ENCODE measurements at regions not wholly inside any gene's neighbourhood (a gene's known extent, or its start where the extent isn't known, plus 50 kb on each side); places are given as distances from the start of the nearest gene placed in this dataset.

DNA sequence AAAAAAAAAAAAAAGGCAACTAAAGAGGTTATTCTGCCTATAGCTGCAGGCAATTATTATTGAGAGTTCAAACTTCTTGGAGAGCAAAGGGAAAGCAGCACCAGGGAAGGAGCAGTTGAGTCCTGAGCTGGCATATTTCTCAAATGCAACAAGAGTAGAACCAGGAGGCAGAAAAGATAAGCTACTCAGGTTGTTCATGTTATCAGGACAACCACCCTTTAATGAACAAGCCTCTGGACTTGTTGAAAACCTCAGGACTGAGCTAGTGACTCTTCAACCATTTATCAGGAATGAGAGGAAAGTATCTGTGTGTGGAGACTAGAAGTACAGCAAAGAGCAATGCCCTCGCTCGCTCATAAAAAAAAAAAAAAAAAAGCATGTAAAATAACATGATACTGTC lies 183.0 kb downstream of the KCTD12 start:
- H3K4me1 Mint-ChIP-seq, result no peaks in the 10 kb centered on the region
- no peaks in the 10 kb centered on the region for H3K9me3 Mint-ChIP-seq
- H3K4me3 Mint-ChIP-seq, result no peak overlapping the region
- no peak for DNase-seq (ENCODE audit: low spot score in 2 of 2)
- no peak for ATAC-seq (ENCODE audit: low read depth)
- no peaks in the 10 kb centered on the region for H3K36me3 Mint-ChIP-seq
- peaks cover 16% of the 10 kb centered on the region for H3K27me3 Mint-ChIP-seq
- H3K27ac Mint-ChIP-seq, result no peak overlapping the region

GRCh38 chr13:76697288-76697687 lies 188.9 kb downstream of the KCTD12 start:
- ATAC-seq (ENCODE audit: low read depth) (no peak), DNase-seq (ENCODE audit: low spot score in 2 of 2) (no peak)
- H3K36me3 Mint-ChIP-seq, result no peaks in the 10 kb centered on the region
- no peaks in the 10 kb centered on the region for H3K4me1 Mint-ChIP-seq
- H3K4me3 Mint-ChIP-seq, result no peak overlapping the region
- no peak overlapping the region for H3K27ac Mint-ChIP-seq
- no peaks in the 10 kb centered on the region for H3K9me3 Mint-ChIP-seq
- peaks cover 21% of the 10 kb centered on the region for H3K27me3 Mint-ChIP-seq

GRCh38 chr13:76696370-76696769 lies 189.8 kb downstream of the KCTD12 start:
- Mint-ChIP-seq H3K4me1 (no peaks in the 10 kb centered on the region), H3K9me3 (no peaks in the 10 kb centered on the region), H3K27me3 (peaks cover 18% of the 10 kb centered on the region), H3K36me3 (no peaks in the 10 kb centered on the region), H3K27ac (no peak overlapping the region), H3K4me3 (no peak overlapping the region)
- DNase-seq (ENCODE audit: low spot score in 2 of 2) (no peak), ATAC-seq (ENCODE audit: low read depth) (no peak)

- Mint-ChIP-seq H3K4me1 (no peaks in the 10 kb centered on the region), H3K4me3 (no peak overlapping the region), H3K27me3 (peaks cover 5% of the 10 kb centered on the region), H3K27ac (no peak overlapping the region), H3K9me3 (no peaks in the 10 kb centered on the region), H3K36me3 (no peaks in the 10 kb centered on the region)
- ATAC-seq (ENCODE audit: low read depth), result no peak
- no peak for DNase-seq (ENCODE audit: low spot score in 2 of 2)
Observed at GRCh38 chr13:76693086-76693485, 193.1 kb downstream of the KCTD12 start.

DNA sequence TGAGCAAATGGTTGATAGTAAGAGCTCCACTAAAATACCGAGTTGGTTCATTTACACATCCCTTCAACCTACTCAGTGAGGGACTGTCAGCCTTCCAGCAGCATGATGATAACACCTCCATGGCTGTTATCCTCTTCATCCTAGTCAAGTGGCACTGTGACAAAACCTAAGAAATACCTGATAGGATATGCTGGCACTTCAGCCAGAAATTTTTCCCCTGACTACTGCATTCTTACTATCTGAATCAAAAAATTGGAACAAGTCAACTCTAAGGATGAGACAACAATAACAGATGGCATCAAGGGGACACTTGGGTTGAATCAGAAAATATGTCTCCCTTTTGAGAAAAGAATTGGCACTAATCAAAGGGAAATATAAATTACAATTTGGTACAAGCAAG lies 193.9 kb downstream of the KCTD12 start:
- Mint-ChIP-seq H3K9me3 (no peaks in the 10 kb centered on the region), H3K36me3 (no peaks in the 10 kb centered on the region), H3K4me1 (no peaks in the 10 kb centered on the region), H3K4me3 (no peak overlapping the region), H3K27ac (no peak overlapping the region), H3K27me3 (peaks cover 2% of the 10 kb centered on the region)
- ATAC-seq (ENCODE audit: low read depth) (no peak), DNase-seq (ENCODE audit: low spot score in 2 of 2) (no peak)

- H3K27me3 Mint-ChIP-seq, result no peaks in the 10 kb centered on the region
- no peak overlapping the region for H3K4me3 Mint-ChIP-seq
- H3K36me3 Mint-ChIP-seq, result no peaks in the 10 kb centered on the region
- H3K4me1 Mint-ChIP-seq, result no peaks in the 10 kb centered on the region
- no peaks in the 10 kb centered on the region for H3K9me3 Mint-ChIP-seq
- ATAC-seq (ENCODE audit: low read depth) (no peak), DNase-seq (ENCODE audit: low spot score in 2 of 2) (no peak)
- no peak overlapping the region for H3K27ac Mint-ChIP-seq
Observed at GRCh38 chr13:76690611-76691010, 195.6 kb downstream of the KCTD12 start.

DNA sequence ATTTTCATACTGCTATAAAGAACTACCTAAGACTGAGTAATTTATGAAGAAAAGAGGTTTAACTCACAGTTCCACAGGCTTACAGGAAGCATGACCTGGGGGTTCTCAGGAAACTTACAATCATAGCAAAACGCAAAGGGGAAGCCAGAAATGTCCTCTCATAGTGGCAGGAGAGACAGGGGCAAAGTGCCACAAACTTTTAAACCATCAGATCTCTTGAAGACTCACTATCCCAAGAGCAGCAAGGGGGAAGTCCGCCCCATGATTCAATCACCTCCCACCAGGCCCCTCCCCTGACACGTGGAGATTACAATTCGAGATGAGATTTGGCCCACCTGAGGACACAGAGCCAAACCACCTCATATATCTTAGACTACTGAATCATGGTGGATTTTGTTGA lies 198.7 kb downstream of the KCTD12 start:
- no peak overlapping the region for H3K27ac Mint-ChIP-seq
- H3K9me3 Mint-ChIP-seq, result no peaks in the 10 kb centered on the region
- no peaks in the 10 kb centered on the region for H3K36me3 Mint-ChIP-seq
- ATAC-seq (ENCODE audit: low read depth) (no peak), DNase-seq (ENCODE audit: low spot score in 2 of 2) (no peak)
- H3K27me3 Mint-ChIP-seq, result no peaks in the 10 kb centered on the region
- no peaks in the 10 kb centered on the region for H3K4me1 Mint-ChIP-seq
- H3K4me3 Mint-ChIP-seq, result no peak overlapping the region

- no peaks in the 10 kb centered on the region for H3K4me1 Mint-ChIP-seq
- H3K4me3 Mint-ChIP-seq, result no peak overlapping the region
- no peaks in the 10 kb centered on the region for H3K36me3 Mint-ChIP-seq
- no peak overlapping the region for H3K27ac Mint-ChIP-seq
- H3K27me3 Mint-ChIP-seq, result peaks cover 4% of the 10 kb centered on the region
- DNase-seq (ENCODE audit: low spot score in 2 of 2) (no peak), ATAC-seq (ENCODE audit: low read depth) (no peak)
- H3K9me3 Mint-ChIP-seq, result no peaks in the 10 kb centered on the region
Observed at GRCh38 chr13:76685938-76686337, 200.3 kb downstream of the KCTD12 start.

DNA sequence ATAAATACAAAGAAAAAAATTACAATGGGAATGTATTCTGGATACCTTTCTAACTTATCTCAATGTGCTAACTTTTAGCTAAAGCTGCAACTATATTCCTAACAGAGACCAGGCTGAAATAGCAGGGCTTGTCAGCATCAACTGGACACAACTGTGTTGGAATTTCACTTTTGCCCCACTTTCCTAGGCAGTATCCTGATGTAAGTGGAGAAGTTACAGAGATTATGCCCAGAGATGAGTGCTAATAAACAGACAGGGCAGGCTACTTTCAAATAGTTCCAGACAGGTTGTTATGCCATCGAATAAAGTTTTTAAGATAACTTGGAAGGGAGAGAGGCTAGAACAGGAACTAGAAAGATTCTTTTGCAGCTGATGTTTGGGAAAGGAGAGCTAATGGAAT lies 201.9 kb downstream of the KCTD12 start:
- Mint-ChIP-seq H3K4me1 (no peaks in the 10 kb centered on the region), H3K27me3 (peaks cover 4% of the 10 kb centered on the region), H3K4me3 (no peak overlapping the region), H3K9me3 (no peaks in the 10 kb centered on the region), H3K27ac (no peak overlapping the region), H3K36me3 (no peaks in the 10 kb centered on the region)
- ATAC-seq (ENCODE audit: low read depth) (no peak), DNase-seq (ENCODE audit: low spot score in 2 of 2) (no peak)

DNA sequence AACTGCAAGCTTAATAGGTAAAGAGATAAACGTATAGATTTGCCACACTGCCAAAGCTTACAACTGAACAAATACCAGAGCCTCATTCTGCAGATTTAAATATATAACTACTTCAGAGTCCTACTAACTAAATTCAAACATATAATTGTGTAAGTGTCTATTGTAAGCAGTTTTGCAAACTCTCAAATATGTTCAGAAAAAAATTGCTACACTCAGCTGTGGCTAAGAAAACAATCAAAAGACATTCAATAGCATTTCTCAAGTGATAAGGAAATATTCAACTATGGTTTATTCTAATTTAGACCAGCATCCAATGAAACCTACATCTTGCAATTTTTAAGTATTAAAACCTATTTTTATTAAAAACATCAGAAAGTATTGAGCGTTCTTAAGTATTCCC lies 202.4 kb downstream of the KCTD12 start:
- Mint-ChIP-seq H3K9me3 (no peaks in the 10 kb centered on the region), H3K27ac (no peak overlapping the region), H3K27me3 (peaks cover 4% of the 10 kb centered on the region), H3K36me3 (no peaks in the 10 kb centered on the region), H3K4me1 (no peaks in the 10 kb centered on the region), H3K4me3 (no peak overlapping the region)
- no peak for DNase-seq (ENCODE audit: low spot score in 2 of 2)
- no peak for ATAC-seq (ENCODE audit: low read depth)

GRCh38 chr13:76683168-76683567 lies 203.0 kb downstream of the KCTD12 start:
- Mint-ChIP-seq H3K27ac (no peak overlapping the region), H3K4me3 (no peak overlapping the region), H3K36me3 (no peaks in the 10 kb centered on the region)

DNA sequence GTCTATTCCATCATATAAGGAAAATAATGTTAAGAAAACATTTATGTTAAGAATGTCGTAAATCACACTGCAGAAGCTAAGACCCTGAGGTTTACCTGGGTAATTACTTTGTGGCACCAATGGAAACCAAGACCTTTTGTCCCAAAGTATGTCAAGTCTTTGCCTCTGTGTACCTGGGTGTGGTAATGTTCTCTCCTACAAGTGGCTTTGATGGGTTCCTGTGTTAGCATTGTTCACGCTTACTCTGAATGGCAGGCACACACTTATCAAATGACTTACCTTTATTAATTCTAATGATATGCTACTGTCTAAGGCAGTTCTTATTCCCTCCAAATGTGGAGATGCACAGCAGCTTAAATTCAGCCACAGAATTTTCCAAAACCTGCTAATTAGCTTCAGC lies 206.1 kb downstream of the KCTD12 start:
- ATAC-seq (ENCODE audit: low read depth), result no peak
- no peak overlapping the region for H3K4me3 Mint-ChIP-seq
- H3K9me3 Mint-ChIP-seq, result no peaks in the 10 kb centered on the region
- no peaks in the 10 kb centered on the region for H3K4me1 Mint-ChIP-seq
- H3K27me3 Mint-ChIP-seq, result peaks cover 4% of the 10 kb centered on the region
- H3K36me3 Mint-ChIP-seq, result no peaks in the 10 kb centered on the region
- H3K27ac Mint-ChIP-seq, result no peak overlapping the region
- DNase-seq (ENCODE audit: low spot score in 2 of 2), result no peak

More at GRCh38 chr13:76683168-76683567, 203.0 kb downstream of the KCTD12 start:
- DNase-seq (ENCODE audit: low spot score in 2 of 2), result no peak
- Mint-ChIP-seq H3K27me3 (peaks cover 4% of the 10 kb centered on the region), H3K9me3 (no peaks in the 10 kb centered on the region), H3K4me1 (no peaks in the 10 kb centered on the region)
- ATAC-seq (ENCODE audit: low read depth), result no peak

DNA sequence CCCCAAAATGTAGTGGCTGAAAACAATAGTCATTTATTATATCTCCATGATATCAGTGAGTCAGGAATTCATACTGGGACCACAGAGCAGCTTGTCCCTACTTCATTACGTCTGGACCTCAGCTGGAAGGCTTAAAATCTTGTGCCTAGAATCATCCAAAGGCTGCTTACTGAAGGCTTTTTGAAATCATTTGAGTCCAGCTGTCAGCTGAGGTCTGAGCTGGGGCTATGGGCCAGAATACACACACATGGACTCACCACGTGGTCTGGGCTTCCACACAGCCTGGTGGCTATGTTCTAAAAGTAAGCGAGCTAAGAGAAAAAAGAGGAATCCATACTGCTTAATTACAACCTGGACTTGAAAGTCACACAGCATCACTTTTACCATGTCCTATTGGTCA lies 209.2 kb downstream of the KCTD12 start:
- no peak overlapping the region for H3K27ac Mint-ChIP-seq
- peaks cover 4% of the 10 kb centered on the region for H3K9me3 Mint-ChIP-seq
- H3K4me1 Mint-ChIP-seq, result no peaks in the 10 kb centered on the region
- DNase-seq (ENCODE audit: low spot score in 2 of 2) (no peak), ATAC-seq (ENCODE audit: low read depth) (no peak)
- peaks cover 4% of the 10 kb centered on the region for H3K27me3 Mint-ChIP-seq
- H3K4me3 Mint-ChIP-seq, result no peak overlapping the region
- H3K36me3 Mint-ChIP-seq, result no peaks in the 10 kb centered on the region

- H3K27me3 Mint-ChIP-seq, result no peaks in the 10 kb centered on the region
- peaks cover 4% of the 10 kb centered on the region for H3K9me3 Mint-ChIP-seq
- ATAC-seq (ENCODE audit: low read depth) (no peak), DNase-seq (ENCODE audit: low spot score in 2 of 2) (no peak)
- no peaks in the 10 kb centered on the region for H3K4me1 Mint-ChIP-seq
- H3K27ac Mint-ChIP-seq, result no peak overlapping the region
- H3K4me3 Mint-ChIP-seq, result no peak overlapping the region
- H3K36me3 Mint-ChIP-seq, result no peaks in the 10 kb centered on the region
Observed at GRCh38 chr13:76672420-76672819, 213.8 kb downstream of the KCTD12 start.

DNA sequence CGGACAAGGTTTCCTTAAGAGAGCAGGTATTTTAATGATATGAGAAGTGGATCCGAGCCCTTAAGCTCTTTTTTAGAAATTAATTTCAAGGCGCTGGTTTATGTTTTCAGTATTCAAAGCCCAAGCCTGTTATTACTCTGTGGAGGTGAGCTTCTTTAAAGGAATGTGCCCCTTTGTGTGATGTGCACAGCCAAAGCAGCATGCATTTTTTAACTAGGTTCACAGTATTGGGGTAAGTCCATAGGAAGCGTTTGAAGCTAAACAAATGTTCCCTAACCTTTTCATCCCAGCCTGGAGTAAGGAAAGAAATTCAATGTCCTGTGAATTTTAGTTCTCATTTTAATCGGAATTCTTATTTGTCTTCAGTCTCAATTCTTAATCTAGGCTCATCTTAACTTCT lies 217.5 kb downstream of the KCTD12 start:
- no peak for DNase-seq (ENCODE audit: low spot score in 2 of 2)
- no peak overlapping the region for H3K4me3 Mint-ChIP-seq
- no peak overlapping the region for H3K27ac Mint-ChIP-seq
- no peaks in the 10 kb centered on the region for H3K4me1 Mint-ChIP-seq
- no peak for ATAC-seq (ENCODE audit: low read depth)
- H3K36me3 Mint-ChIP-seq, result no peaks in the 10 kb centered on the region
- peaks cover 4% of the 10 kb centered on the region for H3K9me3 Mint-ChIP-seq
- no peaks in the 10 kb centered on the region for H3K27me3 Mint-ChIP-seq

DNA sequence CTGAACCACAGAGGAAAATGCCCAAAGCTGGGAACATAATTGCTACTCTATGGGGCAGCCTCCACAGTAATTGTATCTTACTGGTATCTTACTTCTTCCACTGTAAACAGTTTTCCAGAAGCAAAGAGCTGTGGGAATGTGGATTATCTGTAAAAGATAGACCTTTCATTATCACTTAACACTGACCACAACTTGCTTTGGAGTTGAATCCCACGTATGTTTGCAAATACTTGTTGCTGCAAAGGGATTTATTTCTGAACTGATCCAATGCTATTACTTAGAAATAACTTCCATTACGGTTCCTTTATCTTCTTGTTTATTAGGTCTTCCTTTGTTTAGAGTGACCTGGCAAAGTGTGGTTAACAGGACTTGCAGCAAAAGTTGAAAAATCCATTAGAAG lies 218.1 kb downstream of the KCTD12 start:
- H3K4me1 Mint-ChIP-seq, result no peaks in the 10 kb centered on the region
- no peak overlapping the region for H3K4me3 Mint-ChIP-seq
- H3K27me3 Mint-ChIP-seq, result no peaks in the 10 kb centered on the region
- no peak for DNase-seq (ENCODE audit: low spot score in 2 of 2)
- no peaks in the 10 kb centered on the region for H3K36me3 Mint-ChIP-seq
- H3K27ac Mint-ChIP-seq, result no peak overlapping the region
- H3K9me3 Mint-ChIP-seq, result no peaks in the 10 kb centered on the region
- no peak for ATAC-seq (ENCODE audit: low read depth)

Measured in memory B cell (primary cell).